K562 (cell line): ENCODE measurements at regions not wholly inside any gene's neighbourhood (a gene's known extent, or its start where the extent isn't known, plus 50 kb on each side); places are given as distances from the start of the nearest gene placed in this dataset.

Experiments
- ATAC-seq: fragments of 200-7000 bp; cut with Tn5 transposase; 3 replicates; pipeline ENCODE4 v1.9.1; 2020; ENCODE audit warnings: moderate library complexity
- BruUV-seq: library from RNA; stranded (reverse); fragments of 400-500 nt; replicated peaks from 2 replicates; lab custom pipeline; 2021; lab: Mats Ljungman, UMichigan
- CTCF ChIA-PET: fragments of 300-600 bp; formaldehyde crosslinking; extraction: SDS; loops from one replicate; lab custom pipeline; 2021; ENCODE audit warnings: low intra/inter-chr PET ratio; lab: Yijun Ruan, JAX
- POLR2A ChIA-PET: fragments of 300-600, 350-650 bp; sonication (Branson Sonifier 250); formaldehyde crosslinking; extraction: SDS; loops from one replicate; lab custom pipeline; 2021; ENCODE audit warnings: antibody characterized with exemption, inconsistent platforms; lab: Yijun Ruan, JAX
- DNase-seq, 4 experiments: peaks; one replicate each; pipeline versions ENCODE4 v3.0.0 to v3.0.0-alpha.2; 2011 to 2018; ENCODE audit warnings: low spot score in 3 of 4, mixed read lengths in 3 of 4; ENCODE audit errors: extremely low read depth in 1 of 4
- FAIRE-seq: peaks from 2 replicates; lab custom pipeline; 2011; peaks lifted over from hg19 to GRCh38; lab: Jason Lieb, UNC
- H2AFZ ChIP-seq: 2 replicates; pipeline ENCODE4 v1.6.0; 2011; ENCODE audit warnings: low read depth, low read length, control low read depth, inconsistent platforms
- H3K27ac ChIP-seq: fragments of 200-600 bp; 3 replicates; pipeline ENCODE4 v1.8.0; 2011; ENCODE audit warnings: low read depth, mild to moderate bottlenecking, control low read depth, inconsistent platforms, low read length, moderate library complexity, mixed read lengths; ENCODE audit errors: extremely low read depth
- H3K27me3 ChIP-seq, 2 experiments: fragments of 300-600 bp in 1 of 2; 2 replicates in 1 of 2; 3 replicates in 1 of 2; pipeline versions ENCODE4 v1.6.0 to v1.8.0; 2011; ENCODE audit warnings: inconsistent platforms in 2 of 2, low read length in 2 of 2, mild to moderate bottlenecking in 1 of 2, mixed read lengths in 1 of 2, moderate library complexity in 1 of 2; ENCODE audit not compliant: control insufficient read depth in 2 of 2, insufficient read depth in 2 of 2
- H3K36me3 ChIP-seq: fragments of 300-600 bp; 3 replicates; pipeline ENCODE4 v1.8.0; 2011; ENCODE audit warnings: mild to moderate bottlenecking, low read length, inconsistent platforms; ENCODE audit not compliant: control insufficient read depth, insufficient read depth
- H3K4me1 ChIP-seq, 2 experiments: fragments of 200-600 bp in 1 of 2; replicated peaks in 1 of 2; 2 replicates in 1 of 2; 3 replicates in 1 of 2; pipeline versions ENCODE4 v1.5.1 to v1.8.0; 2011; ENCODE audit warnings: inconsistent platforms in 2 of 2, low read length in 2 of 2, mild to moderate bottlenecking in 1 of 2, mixed read lengths in 1 of 2, moderate library complexity in 1 of 2; ENCODE audit not compliant: control insufficient read depth in 2 of 2, insufficient read depth in 2 of 2
- H3K4me2 ChIP-seq: 2 replicates; pipeline ENCODE4 v1.6.1; 2011; ENCODE audit warnings: low read length, control low read depth, inconsistent platforms, mixed read lengths; ENCODE audit not compliant: insufficient read depth
- H3K4me3 ChIP-seq: fragments of 200-600 bp; sonication (generic), shearing (Covaris generic); 2 replicates; pipeline ENCODE4 v1.5.1; 2016; ENCODE audit warnings: control low read depth, inconsistent platforms
- H3K79me2 ChIP-seq: fragments of 200-600 bp; 3 replicates; pipeline ENCODE4 v1.8.0; 2011; ENCODE audit warnings: low read length, inconsistent platforms; ENCODE audit not compliant: control insufficient read depth, insufficient read depth
- H3K9ac ChIP-seq, 2 experiments: 2 replicates each; pipeline versions ENCODE4 v1.6.0 to v1.6.1; 2011; ENCODE audit warnings: low read depth in 2 of 2, low read length in 2 of 2, control low read depth in 1 of 2, inconsistent platforms in 1 of 2, mild to moderate bottlenecking in 1 of 2, mixed read lengths in 1 of 2; ENCODE audit not compliant: insufficient read depth in 1 of 2
- H3K9me1 ChIP-seq: one replicate; pipeline ENCODE4 v1.6.0; 2011; ENCODE audit warnings: inconsistent platforms, mild to moderate bottlenecking, low read length, moderate library complexity; ENCODE audit not compliant: control insufficient read depth, insufficient read depth
- H3K9me3 ChIP-seq: replicated peaks from 2 replicates; pipeline ENCODE4 v1.5.1; 2011; ENCODE audit warnings: low read depth, low read length, inconsistent platforms; ENCODE audit not compliant: control insufficient read depth, insufficient read depth
- H4K20me1 ChIP-seq: replicated peaks from 2 replicates; pipeline ENCODE4 v1.6.1; 2011; ENCODE audit warnings: low read length, inconsistent platforms, mixed read lengths; ENCODE audit not compliant: control insufficient read depth, insufficient read depth
- ZBTB40 ChIP-seq, 2 experiments: fragments of 450-650 bp in 1 of 2; sonication (generic) in 1 of 2; formaldehyde crosslinking in 1 of 2; IDR thresholded peaks; 2 replicates each; pipeline versions ENCODE4 v1.7.1 to v1.9.0; 2016 to 2022; ENCODE audit warnings: inconsistent platforms in 1 of 2, mild to moderate bottlenecking in 1 of 2, missing genetic modification reagents in 1 of 2
- ZFP91 ChIP-seq: sonication (generic); formaldehyde crosslinking; IDR thresholded peaks from 2 replicates; pipeline ENCODE4 v1.8.0; 2022; ENCODE audit warnings: mild to moderate bottlenecking, missing genetic modification reagents
- WGBS: fragments of 100-300 bp; shearing (Covaris generic); methylation state at CpG from one replicate; pipeline ENCODE4 v1.1.6; 2016; ENCODE audit warnings: low coverage, mixed read lengths; ENCODE audit not compliant: insufficient coverage; ENCODE audit errors: missing lambda C conversion rate; 5-methylcytosine and 5-hydroxymethylcytosine counted together
- in situ Hi-C: fragments of 300-500 bp; cut with MboI; formaldehyde crosslinking; loops from 4 replicates; pipeline ENCODE4 v1.15.0; 2018; ENCODE audit warnings: inconsistent platforms, mixed read lengths
- intact Hi-C: fragments of 100-400 bp; cut with micrococcal nuclease; formaldehyde crosslinking; loops from 2 replicates; pipeline ENCODE4 v1.14.2; 2022

- BruUV-seq = no TSS peak
- Histone ChIP-seq H4K20me1 (no peaks in the 10 kb centered on the region; the same call in 1 of the 2 replicates), H3K4me2 (no peak overlapping the region), H3K9me1 (no peaks in the 10 kb centered on the region), H3K4me1 (no peaks in the 10 kb centered on the region), H3K79me2 (no peaks in the 10 kb centered on the region), H3K27ac (no peak overlapping the region), H3K27me3 (peaks cover 9 to 19% of the 10 kb centered on the region in 2 experiments; a peak in 4 of 5 replicates), H3K36me3 (no peaks in the 10 kb centered on the region), H2AFZ (no peak overlapping the region), H3K9me3 (no peaks in the 10 kb centered on the region), H3K9ac (no peak overlapping the region), H3K4me3 (no peak overlapping the region)
- ATAC-seq (no peak), FAIRE-seq (no peak), DNase-seq (no peak)
- WGBS = under 1% methylated on average over 8 of the region's 8 CpGs
- intact Hi-C loops = no loop called here
- in situ Hi-C loops = no loop called here
- POLR2A ChIA-PET = no interaction called here
- CTCF ChIA-PET = no interaction called here
- no peak for TF ChIP-seq ZFP91 (CRISPR knock-in tag)
- TF ChIP-seq ZBTB40 (IDR thresholded peaks at IDR 0.05) = peak; percentile 76
- TF ChIP-seq ZBTB40 (CRISPR knock-in tag; IDR thresholded peaks at IDR 0.05) = no peak
Observed at GRCh38 chr15:69555080-69555479, 102.5 kb downstream of the RPLP1 start.
